Eye (tissue), 1 donor: ENCODE measurements at regions not wholly inside any gene's neighbourhood (a gene's known extent, or its start where the extent isn't known, plus 50 kb on each side); places are given as distances from the start of the nearest gene placed in this dataset.

Experiments
- DNase-seq: peaks from one replicate; pipeline ENCODE4 v3.0.0-alpha.2; 2015

GRCh38 chr12:130263025-130263424, 74.7 kb upstream of the PIWIL1 start:
- no peak for DNase-seq

GRCh38 chr12:130263996-130264395, 73.7 kb upstream of the PIWIL1 start:
- no peak for DNase-seq

GRCh38 chr12:130266751-130267150, 70.9 kb upstream of the PIWIL1 start:
- DNase-seq: peak; percentile 24

GRCh38 chr12:130280231-130280630, 57.5 kb upstream of the PIWIL1 start:
- DNase-seq: peak; percentile 42

GRCh38 chr12:130280742-130281141, 56.9 kb upstream of the PIWIL1 start:
- DNase-seq: peak; percentile 51

GRCh38 chr12:130281153-130281799, 56.4 kb upstream of the PIWIL1 start:
- peak; percentile 76 for DNase-seq

GRCh38 chr12:130286041-130286440, 51.6 kb upstream of the PIWIL1 start:
- DNase-seq: peak; percentile 67

- peak; percentile 35 for DNase-seq
Observed at GRCh38 chr12:130286741-130287440, 50.8 kb upstream of the PIWIL1 start.
